Parathyroid adenoma (tissue), 2 donors: ENCODE measurements at regions not wholly inside any gene's neighbourhood (a gene's known extent, or its start where the extent isn't known, plus 50 kb on each side); places are given as distances from the start of the nearest gene placed in this dataset.

ENCODE experiments used
- H2AFZ ChIP-seq: fragments of 300-600 bp; sonication (generic); one replicate; pipeline ENCODE4 v1.7.0; 2017; ENCODE audit warnings: antibody characterized with exemption, mild to moderate bottlenecking
- H3K27ac ChIP-seq: fragments of 300-600 bp; sonication (generic); one replicate; pipeline ENCODE4 v1.7.0; 2017
- H3K27me3 ChIP-seq: fragments of 300-600 bp; sonication (generic); one replicate; pipeline ENCODE4 v1.7.0; 2017; ENCODE audit warnings: low read length; ENCODE audit not compliant: control insufficient read depth, insufficient read depth
- H3K36me3 ChIP-seq: fragments of 300-600 bp; sonication (generic); one replicate; pipeline ENCODE4 v1.7.0; 2017; ENCODE audit warnings: low read length; ENCODE audit not compliant: control insufficient read depth, insufficient read depth
- H3K4me1 ChIP-seq: fragments of 300-600 bp; sonication (generic); one replicate; pipeline ENCODE4 v1.7.0; 2017; ENCODE audit warnings: control low read depth
- H3K4me2 ChIP-seq: fragments of 300-600 bp; sonication (generic); one replicate; pipeline ENCODE4 v1.7.0; 2017; ENCODE audit warnings: low read length
- H3K4me3 ChIP-seq: fragments of 300-600 bp; sonication (generic); one replicate; pipeline ENCODE4 v1.7.0; 2017; ENCODE audit warnings: low read depth, low read length
- H3K79me2 ChIP-seq: fragments of 300-600 bp; sonication (generic); one replicate; pipeline ENCODE4 v1.7.0; 2017; ENCODE audit warnings: control low read depth
- H3K9ac ChIP-seq: fragments of 300-600 bp; sonication (generic); one replicate; pipeline ENCODE4 v1.7.0; 2017; ENCODE audit warnings: mild to moderate bottlenecking
- H3K9me3 ChIP-seq: fragments of 300-600 bp; sonication (generic); one replicate; pipeline ENCODE4 v1.7.0; 2017; ENCODE audit warnings: low read length; ENCODE audit not compliant: control insufficient read depth
- CTCF ChIP-seq: fragments of 300-600 bp; sonication (generic); IDR thresholded peaks from one replicate; pipeline ENCODE4 v1.7.0; 2017; ENCODE audit warnings: antibody characterized with exemption, mild to moderate bottlenecking
- donor health status: primary hyperparathyroidism.

GRCh38 chr6:135578976-135579375 is 81.4 kb upstream of the AHI1 start:
- no peaks in the 10 kb centered on the region for H3K79me2 ChIP-seq
- no peak overlapping the region for H3K4me2 ChIP-seq
- H3K4me1 ChIP-seq = no peaks in the 10 kb centered on the region
- no peak overlapping the region for H3K27ac ChIP-seq
- no peaks in the 10 kb centered on the region for H3K9me3 ChIP-seq
- H3K36me3 ChIP-seq = no peaks in the 10 kb centered on the region
- no peak overlapping the region for H3K4me3 ChIP-seq
- no peaks in the 10 kb centered on the region for H3K27me3 ChIP-seq
- no peak for TF ChIP-seq CTCF
- H3K9ac ChIP-seq = no peak overlapping the region
- H2AFZ ChIP-seq = no peak overlapping the region

- H3K36me3 ChIP-seq = no peaks in the 10 kb centered on the region
- no peaks in the 10 kb centered on the region for H3K9me3 ChIP-seq
- H3K4me3 ChIP-seq = no peak overlapping the region
- no peaks in the 10 kb centered on the region for H3K4me1 ChIP-seq
- TF ChIP-seq CTCF = no peak
- H3K79me2 ChIP-seq = no peaks in the 10 kb centered on the region
- H2AFZ ChIP-seq = no peak overlapping the region
- H3K27me3 ChIP-seq = no peaks in the 10 kb centered on the region
- H3K4me2 ChIP-seq = no peak overlapping the region
- H3K27ac ChIP-seq = no peak overlapping the region
- H3K9ac ChIP-seq = no peak overlapping the region
Observed at GRCh38 chr6:135581211-135581610, 83.7 kb upstream of the AHI1 start.

GRCh38 chr6:135583256-135583761 is 85.8 kb upstream of the AHI1 start:
- Histone ChIP-seq H2AFZ (no peak overlapping the region), H3K9me3 (no peaks in the 10 kb centered on the region), H3K9ac (no peak overlapping the region), H3K4me2 (no peak overlapping the region), H3K4me1 (no peaks in the 10 kb centered on the region), H3K79me2 (no peaks in the 10 kb centered on the region), H3K36me3 (no peaks in the 10 kb centered on the region), H3K4me3 (no peak overlapping the region), H3K27ac (no peak overlapping the region), H3K27me3 (no peaks in the 10 kb centered on the region)
- no peak for TF ChIP-seq CTCF

GRCh38 chr6:135586388-135586787 is 88.8 kb upstream of the AHI1 start:
- H3K27ac ChIP-seq = no peak overlapping the region
- TF ChIP-seq CTCF = no peak
- no peak overlapping the region for H2AFZ ChIP-seq
- H3K79me2 ChIP-seq = no peaks in the 10 kb centered on the region
- H3K36me3 ChIP-seq = no peaks in the 10 kb centered on the region
- H3K4me3 ChIP-seq = no peak overlapping the region
- H3K9ac ChIP-seq = no peak overlapping the region
- H3K9me3 ChIP-seq = no peaks in the 10 kb centered on the region
- H3K27me3 ChIP-seq = no peaks in the 10 kb centered on the region
- H3K4me1 ChIP-seq = no peaks in the 10 kb centered on the region
- H3K4me2 ChIP-seq = no peak overlapping the region

- Histone ChIP-seq H3K27me3 (no peaks in the 10 kb centered on the region), H3K4me3 (no peak overlapping the region), H3K79me2 (no peaks in the 10 kb centered on the region), H3K4me2 (no peak overlapping the region), H3K4me1 (no peaks in the 10 kb centered on the region), H3K9ac (no peak overlapping the region), H3K9me3 (no peaks in the 10 kb centered on the region), H3K27ac (no peak overlapping the region), H3K36me3 (no peaks in the 10 kb centered on the region), H2AFZ (no peak overlapping the region)
- no peak for TF ChIP-seq CTCF
Observed at GRCh38 chr6:135586844-135587243, 89.3 kb upstream of the AHI1 start.
